RWPE2 (cell line): ENCODE measurements at regions not wholly inside any gene's neighbourhood (a gene's known extent, or its start where the extent isn't known, plus 50 kb on each side); places are given as distances from the start of the nearest gene placed in this dataset.
A peak's percentile ranks its signal among the peaks of the same experiment; 100 is the strongest.

ENCODE experiments used
- ATAC-seq: fragments of 200-7000 bp; cut with Tn5 transposase; 3 replicates; pipeline ENCODE4 v1.9.1; 2021; ENCODE audit warnings: low read depth
- DNase-seq: peaks from one replicate; pipeline ENCODE4 v3.0.0-alpha.2; 2020; ENCODE audit warnings: low spot score
- H3K27ac ChIP-seq: fragments of 450-650 bp; 2 replicates; pipeline ENCODE4 v1.5.1; 2017; ENCODE audit warnings: mild to moderate bottlenecking; ENCODE audit not compliant: poor library complexity, severe bottlenecking
- H3K27me3 ChIP-seq: fragments of 250-450 bp; sonication (Bioruptor Pico); 2 replicates; pipeline ENCODE4 v1.5.1; 2021; ENCODE audit warnings: mild to moderate bottlenecking, moderate library complexity; ENCODE audit not compliant: insufficient read depth, poor library complexity, severe bottlenecking
- H3K36me3 ChIP-seq: fragments of 250-450 bp; sonication (Bioruptor Pico); 2 replicates; pipeline ENCODE4 v1.5.1; 2020; ENCODE audit warnings: low read depth, mild to moderate bottlenecking, moderate library complexity
- H3K4me1 ChIP-seq: fragments of 250-450 bp; sonication (Bioruptor Pico); 2 replicates; pipeline ENCODE4 v1.5.1; 2021; ENCODE audit warnings: mild to moderate bottlenecking, moderate library complexity; ENCODE audit not compliant: insufficient read depth, poor library complexity, severe bottlenecking
- H3K4me3 ChIP-seq: fragments of 250-450 bp; sonication (Bioruptor Pico); 2 replicates; pipeline ENCODE4 v1.5.1; 2021; ENCODE audit warnings: mild to moderate bottlenecking, moderate library complexity; ENCODE audit not compliant: severe bottlenecking
- H3K9me3 ChIP-seq: fragments of 250-450 bp; sonication (Bioruptor Pico); 2 replicates; pipeline ENCODE4 v1.5.1; 2021; ENCODE audit warnings: mild to moderate bottlenecking, moderate library complexity; ENCODE audit not compliant: severe bottlenecking
- TF ChIP-seq, protein P1 (sequence below): fragments of 450-650 bp; IDR thresholded peaks from one replicate; pipeline ENCODE4 v1.5.1; 2017; ENCODE audit warnings: mild to moderate bottlenecking, moderate library complexity; ENCODE audit not compliant: poor library complexity, severe bottlenecking

DNA sequence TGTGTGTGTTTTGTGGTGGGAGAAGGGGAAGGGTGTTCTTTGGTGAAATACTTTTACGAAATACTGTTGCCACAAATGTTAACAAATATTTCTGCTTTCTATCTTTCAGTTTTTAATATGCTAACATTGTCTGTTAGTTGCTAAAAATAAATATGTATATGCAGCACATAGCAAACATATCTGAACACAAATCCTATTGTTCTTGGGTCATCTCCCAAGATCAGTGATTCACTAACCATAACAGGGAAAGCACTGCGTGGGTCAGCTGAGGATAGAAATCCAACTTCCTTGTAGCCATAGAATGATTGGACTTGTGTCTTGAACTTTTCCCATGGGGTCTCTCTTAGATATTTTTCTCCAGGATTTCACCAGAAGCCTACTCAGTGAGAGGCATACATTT, 250.3 kb upstream of the FAM47A start:
- Histone ChIP-seq H3K4me1 (peaks cover 6% of the 10 kb centered on the region), H3K36me3 (no peaks in the 10 kb centered on the region), H3K27ac (no peak overlapping the region), H3K4me3 (no peak overlapping the region), H3K27me3 (no peaks in the 10 kb centered on the region), H3K9me3 (no peaks in the 10 kb centered on the region)
- TF ChIP-seq, protein P1, sequence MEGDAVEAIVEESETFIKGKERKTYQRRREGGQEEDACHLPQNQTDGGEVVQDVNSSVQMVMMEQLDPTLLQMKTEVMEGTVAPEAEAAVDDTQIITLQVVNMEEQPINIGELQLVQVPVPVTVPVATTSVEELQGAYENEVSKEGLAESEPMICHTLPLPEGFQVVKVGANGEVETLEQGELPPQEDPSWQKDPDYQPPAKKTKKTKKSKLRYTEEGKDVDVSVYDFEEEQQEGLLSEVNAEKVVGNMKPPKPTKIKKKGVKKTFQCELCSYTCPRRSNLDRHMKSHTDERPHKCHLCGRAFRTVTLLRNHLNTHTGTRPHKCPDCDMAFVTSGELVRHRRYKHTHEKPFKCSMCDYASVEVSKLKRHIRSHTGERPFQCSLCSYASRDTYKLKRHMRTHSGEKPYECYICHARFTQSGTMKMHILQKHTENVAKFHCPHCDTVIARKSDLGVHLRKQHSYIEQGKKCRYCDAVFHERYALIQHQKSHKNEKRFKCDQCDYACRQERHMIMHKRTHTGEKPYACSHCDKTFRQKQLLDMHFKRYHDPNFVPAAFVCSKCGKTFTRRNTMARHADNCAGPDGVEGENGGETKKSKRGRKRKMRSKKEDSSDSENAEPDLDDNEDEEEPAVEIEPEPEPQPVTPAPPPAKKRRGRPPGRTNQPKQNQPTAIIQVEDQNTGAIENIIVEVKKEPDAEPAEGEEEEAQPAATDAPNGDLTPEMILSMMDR, result no peak
- DNase-seq, result no peak
- peak; percentile 77 for ATAC-seq

DNA sequence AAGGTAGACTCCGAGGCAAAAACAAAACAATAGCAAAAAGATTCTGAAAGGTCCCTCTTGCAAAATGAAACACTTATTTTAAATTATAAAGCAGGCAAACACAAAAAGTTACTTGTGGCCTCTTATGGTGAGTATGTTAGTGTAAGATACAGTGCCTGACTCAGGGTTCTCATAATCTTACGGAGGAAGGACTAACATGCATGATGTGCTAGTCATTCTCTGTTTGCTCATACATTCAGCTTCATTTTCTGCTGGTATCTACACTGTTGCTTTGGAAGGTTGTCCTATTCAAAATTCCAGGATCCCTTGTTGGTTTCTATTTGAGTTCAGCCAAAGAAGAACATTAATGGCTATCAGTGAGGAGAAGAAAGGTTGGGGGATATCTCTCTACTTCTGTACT, 249.1 kb upstream of the FAM47A start:
- ATAC-seq, result no peak
- DNase-seq, result no peak

DNA sequence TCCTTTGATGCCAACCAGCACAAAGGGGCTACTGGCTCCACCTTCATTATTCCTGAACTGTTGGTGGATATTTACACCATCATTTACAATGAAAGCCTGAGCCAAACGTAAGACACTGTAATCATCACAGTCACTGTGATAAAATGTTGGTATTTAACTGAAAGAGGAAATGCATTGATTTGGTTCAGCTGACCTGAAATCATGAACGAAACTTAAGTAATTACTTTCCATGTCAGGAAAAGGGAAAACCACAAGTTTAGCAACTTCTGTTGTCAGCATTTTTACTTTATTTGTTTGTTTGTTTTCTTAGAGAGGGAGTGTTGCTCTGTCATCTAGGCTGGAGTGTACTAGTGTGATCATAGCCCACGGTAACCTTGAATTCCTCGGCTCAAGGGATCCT, 247.8 kb upstream of the FAM47A start:
- ATAC-seq, result peak; percentile 35; the same call in 1 of the 3 replicates
- TF ChIP-seq, protein P1, result no peak
- H3K27me3 ChIP-seq, result no peaks in the 10 kb centered on the region

More for the DNA sequence above, 249.1 kb upstream of the FAM47A start:
- Histone ChIP-seq H3K4me3 (no peak overlapping the region), H3K27ac (no peak overlapping the region), H3K36me3 (no peaks in the 10 kb centered on the region), H3K27me3 (no peaks in the 10 kb centered on the region), H3K4me1 (peaks cover 6% of the 10 kb centered on the region), H3K9me3 (no peaks in the 10 kb centered on the region)
- TF ChIP-seq, protein P1, result no peak

DNA sequence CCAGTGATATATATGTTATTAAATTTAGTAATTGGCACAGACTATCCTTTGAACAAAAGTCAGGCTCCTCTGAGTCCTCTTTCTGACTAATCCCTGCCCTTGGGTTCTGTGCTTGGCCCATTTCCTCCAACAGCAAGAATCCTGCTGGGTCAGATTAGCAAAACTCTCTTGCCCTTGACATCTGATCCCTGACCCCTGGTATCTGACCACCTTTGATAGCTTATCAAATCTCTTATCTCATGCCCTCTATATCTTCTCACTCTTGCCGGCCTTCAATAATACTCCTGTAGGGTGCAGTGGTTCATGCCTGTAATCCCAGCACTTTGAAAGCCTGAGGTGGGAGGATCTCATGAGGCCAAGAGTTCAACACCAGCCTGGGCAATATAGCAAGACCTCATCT, 245.5 kb upstream of the FAM47A start:
- H3K36me3 ChIP-seq, result no peaks in the 10 kb centered on the region
- no peaks in the 10 kb centered on the region for H3K9me3 ChIP-seq
- DNase-seq, result no peak
- H3K27me3 ChIP-seq, result no peaks in the 10 kb centered on the region
- ATAC-seq, result no peak
- no peak overlapping the region for H3K27ac ChIP-seq
- TF ChIP-seq, protein P1, result no peak
- H3K4me3 ChIP-seq, result no peak overlapping the region
- no peaks in the 10 kb centered on the region for H3K4me1 ChIP-seq

More for the DNA sequence above, 247.8 kb upstream of the FAM47A start:
- Histone ChIP-seq H3K4me1 (peaks cover 6% of the 10 kb centered on the region), H3K9me3 (no peaks in the 10 kb centered on the region), H3K27ac (no peak overlapping the region), H3K36me3 (no peaks in the 10 kb centered on the region), H3K4me3 (no peak overlapping the region)
- DNase-seq, result no peak

DNA sequence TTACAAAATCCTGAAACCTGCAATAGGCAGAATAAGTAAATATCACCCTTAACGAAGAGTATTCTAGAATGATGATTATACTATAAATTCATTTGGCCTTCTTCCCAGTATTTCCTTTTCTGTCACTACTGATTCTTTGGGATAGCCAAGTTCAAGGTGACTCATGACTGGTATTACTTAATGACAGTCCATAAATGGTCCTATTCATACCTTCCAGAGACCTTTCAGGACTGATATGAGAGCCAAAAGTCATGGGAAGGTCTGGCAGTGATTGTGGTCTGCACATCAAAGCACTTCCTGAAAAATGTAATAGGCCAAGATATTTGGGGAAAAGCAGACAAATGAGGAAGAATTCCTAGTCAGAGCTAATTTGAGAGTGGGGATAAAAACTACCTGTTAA, 239.6 kb upstream of the FAM47A start:
- DNase-seq (no peak), ATAC-seq (peak; percentile 69)
- TF ChIP-seq, protein P1, result no peak
- no peaks in the 10 kb centered on the region for H3K9me3 ChIP-seq
- no peaks in the 10 kb centered on the region for H3K4me1 ChIP-seq
- no peak overlapping the region for H3K27ac ChIP-seq
- no peaks in the 10 kb centered on the region for H3K36me3 ChIP-seq
- no peak overlapping the region for H3K4me3 ChIP-seq
- H3K27me3 ChIP-seq, result no peaks in the 10 kb centered on the region
